OCI-LY7 (cell line): ENCODE measurements at regions not wholly inside any gene's neighbourhood (a gene's known extent, or its start where the extent isn't known, plus 50 kb on each side); places are given as distances from the start of the nearest gene placed in this dataset.

Experiments
- BruUV-seq: library from RNA; stranded (reverse); fragments of 400-500 nt; replicated peaks from 2 replicates; lab custom pipeline; 2021; lab: Mats Ljungman, UMichigan
- CTCF ChIA-PET: fragments of 300-600 bp; sonication (Branson Sonifier 250); formaldehyde crosslinking; loops from one replicate; lab custom pipeline; 2022; ENCODE audit warnings: antibody characterized with exemption; ENCODE audit not compliant: unreplicated experiment; lab: Charles Lee
- POLR2A ChIA-PET: fragments of 300-600 bp; sonication (Branson Sonifier 250); formaldehyde crosslinking; loops from one replicate; lab custom pipeline; 2022; ENCODE audit warnings: antibody characterized with exemption; lab: Charles Lee
- DNase-seq: peaks from one replicate; pipeline ENCODE4 v3.0.0-alpha.2; 2015; ENCODE audit warnings: low spot score
- H2AFZ ChIP-seq: fragments of 200-600 bp; sonication (generic), shearing (Covaris generic); 2 replicates; pipeline ENCODE4 v1.6.1; 2014; ENCODE audit warnings: mild to moderate bottlenecking, antibody characterized with exemption, low read length, moderate library complexity
- H3K27ac ChIP-seq: fragments of 200-600 bp; sonication (generic); 2 replicates; pipeline ENCODE4 v1.5.1; 2014; ENCODE audit warnings: mixed run types, low read depth, mild to moderate bottlenecking, moderate library complexity, low read length, inconsistent platforms; ENCODE audit not compliant: poor library complexity, severe bottlenecking
- H3K36me3 ChIP-seq: fragments of 200-600 bp; sonication (generic); 2 replicates; pipeline ENCODE4 v1.6.1; 2014; ENCODE audit warnings: mild to moderate bottlenecking, antibody characterized with exemption, low read length, moderate library complexity, mixed read lengths; ENCODE audit not compliant: insufficient read depth
- H3K4me1 ChIP-seq: fragments of 200-600 bp; sonication (generic); 2 replicates; pipeline ENCODE4 v1.5.1; 2014; ENCODE audit warnings: mild to moderate bottlenecking, low read length; ENCODE audit not compliant: insufficient read depth, poor library complexity, severe bottlenecking
- H3K4me2 ChIP-seq: fragments of 200-600 bp; sonication (generic); 2 replicates; pipeline ENCODE4 v1.6.1; 2014; ENCODE audit warnings: mild to moderate bottlenecking, low read length
- H3K4me3 ChIP-seq: fragments of 200-600 bp; sonication (generic); 2 replicates; pipeline ENCODE4 v1.5.1; 2014; ENCODE audit warnings: mild to moderate bottlenecking, low read depth, low read length; ENCODE audit not compliant: poor library complexity, severe bottlenecking
- H3K79me2 ChIP-seq: fragments of 200-600 bp; sonication (generic); 2 replicates; pipeline ENCODE4 v1.6.1; 2016; ENCODE audit warnings: low read depth, mild to moderate bottlenecking, low read length, moderate library complexity, mixed read lengths; ENCODE audit not compliant: insufficient read depth
- H3K9me2 ChIP-seq: fragments of 200-600 bp; sonication (generic); 2 replicates; pipeline ENCODE4 v1.6.1; 2016; ENCODE audit warnings: mild to moderate bottlenecking, low read length, mixed read lengths; ENCODE audit not compliant: insufficient read depth
- H3K9me3 ChIP-seq: fragments of 200-600 bp; sonication (generic); 2 replicates; pipeline ENCODE4 v1.6.1; 2014; ENCODE audit warnings: mild to moderate bottlenecking, mixed run types, low read length, mixed read lengths
- H4K20me1 ChIP-seq: fragments of 200-600 bp; sonication (generic); 2 replicates; pipeline ENCODE4 v1.6.1; 2014; ENCODE audit warnings: mild to moderate bottlenecking, antibody characterized with exemption, low read length, moderate library complexity, mixed read lengths; ENCODE audit not compliant: insufficient read depth
- CTCF ChIP-seq: fragments of 200-600 bp; sonication (generic); conservative IDR thresholded peaks from 2 replicates; pipeline ENCODE4 v1.5.1; 2014; ENCODE audit warnings: mild to moderate bottlenecking, antibody characterized with exemption, low read length, moderate library complexity, mixed read lengths
- EZH2phosphoT487 ChIP-seq: fragments of 200-600 bp; sonication (generic); IDR thresholded peaks from 2 replicates; pipeline ENCODE4 v1.6.1; 2018; ENCODE audit warnings: low read depth, borderline replicate concordance, mild to moderate bottlenecking, mixed run types, antibody characterized with exemption, low read length, moderate library complexity, mixed read lengths
- intact Hi-C: fragments of 100-400 bp; cut with micrococcal nuclease; formaldehyde crosslinking; loops from one replicate; pipeline ENCODE4 v1.10.0; 2022; ENCODE audit not compliant: unreplicated experiment

GRCh38 chr4:126898815-126899214, 733.9 kb upstream of the INTU start:
- no peak for DNase-seq
- Histone ChIP-seq H3K9me2 (no peaks in the 10 kb centered on the region), H3K4me1 (no peaks in the 10 kb centered on the region), H3K27ac (no peak overlapping the region), H3K9me3 (no peaks in the 10 kb centered on the region), H3K4me3 (no peak overlapping the region), H2AFZ (no peak overlapping the region), H3K36me3 (no peaks in the 10 kb centered on the region), H3K79me2 (no peaks in the 10 kb centered on the region), H4K20me1 (no peaks in the 10 kb centered on the region), H3K4me2 (no peak overlapping the region)
- CTCF ChIA-PET: no interaction called here
- no peak for TF ChIP-seq CTCF
- TF ChIP-seq EZH2phosphoT487: no peak
- POLR2A ChIA-PET: interaction anchor here (0.6 kb wide), 1 partner anchor 147 kb away, joined by 3 read pairs; no protein-coding TSS in a partner anchor
- BruUV-seq: no TSS peak
- intact Hi-C loops: no loop called here

- ChIA-PET CTCF (no interaction called here), POLR2A (interaction anchor here (0.6 kb wide), 1 partner anchor 146 kb away, joined by 3 read pairs; no protein-coding TSS in a partner anchor)
- H3K27ac ChIP-seq: no peak overlapping the region
- TF ChIP-seq CTCF (no peak), EZH2phosphoT487 (no peak)
- H3K4me3 ChIP-seq: no peak overlapping the region
- H3K9me3 ChIP-seq: no peaks in the 10 kb centered on the region
- intact Hi-C loops: no loop called here
- H3K36me3 ChIP-seq: no peaks in the 10 kb centered on the region
- H3K4me1 ChIP-seq: no peaks in the 10 kb centered on the region
- H3K4me2 ChIP-seq: no peak overlapping the region
- H4K20me1 ChIP-seq: no peaks in the 10 kb centered on the region
- no peak for DNase-seq
- H3K79me2 ChIP-seq: no peaks in the 10 kb centered on the region
- BruUV-seq: no TSS peak
- H2AFZ ChIP-seq: no peak overlapping the region
- H3K9me2 ChIP-seq: no peaks in the 10 kb centered on the region
Measured at GRCh38 chr4:126899331-126899801, 733.4 kb upstream of the INTU start.

- Histone ChIP-seq H3K27ac (no peak overlapping the region), H3K36me3 (no peaks in the 10 kb centered on the region), H3K9me2 (no peaks in the 10 kb centered on the region), H3K9me3 (no peaks in the 10 kb centered on the region), H2AFZ (no peak overlapping the region), H3K79me2 (no peaks in the 10 kb centered on the region), H4K20me1 (no peaks in the 10 kb centered on the region), H3K4me1 (no peaks in the 10 kb centered on the region), H3K4me2 (no peak overlapping the region), H3K4me3 (no peak overlapping the region)
- no TSS peak for BruUV-seq
- ChIA-PET POLR2A (no interaction called here), CTCF (interaction anchor here (0.6 kb wide), 1 partner anchor 810 kb away, joined by 3 read pairs; no protein-coding TSS in a partner anchor)
- DNase-seq: no peak
- intact Hi-C loops: no loop called here
- no peak for TF ChIP-seq EZH2phosphoT487
- TF ChIP-seq CTCF: no peak
Measured at GRCh38 chr4:126906466-126906865, 726.3 kb upstream of the INTU start.
